Nephron progenitor cell (in vitro differentiated cells): ENCODE measurements at regions not wholly inside any gene's neighbourhood (a gene's known extent, or its start where the extent isn't known, plus 50 kb on each side); places are given as distances from the start of the nearest gene placed in this dataset.

Experiments
- DNase-seq: peaks from one replicate; pipeline ENCODE4 v3.0.0; 2021
- H3K27ac Mint-ChIP-seq: 2 replicates; pipeline ENCODE4 v1.8.0; 2021; ENCODE audit warnings: mild to moderate bottlenecking, moderate library complexity, mixed read lengths
- H3K27me3 Mint-ChIP-seq: 2 replicates; pipeline ENCODE4 v1.8.0; 2021; ENCODE audit warnings: mild to moderate bottlenecking, low read depth, mixed read lengths; ENCODE audit not compliant: poor library complexity
- H3K36me3 Mint-ChIP-seq: 2 replicates; pipeline ENCODE4 v1.8.0; 2021; ENCODE audit warnings: low read depth, mixed read lengths
- H3K4me1 Mint-ChIP-seq: 2 replicates; pipeline ENCODE4 v1.8.0; 2021; ENCODE audit warnings: mixed read lengths
- H3K4me3 Mint-ChIP-seq: 2 replicates; pipeline ENCODE4 v1.8.0; 2021; ENCODE audit warnings: mild to moderate bottlenecking, moderate library complexity, mixed read lengths
- H3K9me3 Mint-ChIP-seq: 2 replicates; pipeline ENCODE4 v1.8.0; 2021; ENCODE audit warnings: mild to moderate bottlenecking, moderate library complexity, mixed read lengths
- TF ChIP-seq, protein P1 (sequence below): fragments of 200-600 bp; sonication (generic); IDR thresholded peaks from 2 replicates; pipeline ENCODE4 v1.5.0; 2021; ENCODE audit warnings: antibody characterized with exemption

DNA sequence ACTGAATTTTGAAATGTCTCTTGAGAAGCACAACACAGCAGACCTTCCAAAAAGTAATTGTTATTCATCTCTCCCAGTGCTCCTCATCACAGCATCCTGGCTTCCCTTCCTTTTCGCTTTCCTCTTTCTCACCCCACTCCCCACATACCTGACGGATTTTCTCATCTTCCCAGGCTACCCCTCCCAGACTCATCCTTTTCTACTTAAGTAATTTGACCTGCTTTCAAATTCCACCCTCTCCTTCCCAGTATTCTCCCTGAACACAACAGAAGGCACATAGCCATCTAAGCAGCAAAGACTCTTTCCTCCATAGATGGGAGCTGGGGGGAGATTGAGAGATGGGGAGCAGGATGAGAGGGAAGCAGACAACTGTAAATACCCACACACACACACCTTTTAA is 187.1 kb upstream of the STT3B start:
- H3K27ac Mint-ChIP-seq, result no peak overlapping the region
- H3K4me1 Mint-ChIP-seq, result peaks cover 13% of the 10 kb centered on the region
- TF ChIP-seq, protein P1, sequence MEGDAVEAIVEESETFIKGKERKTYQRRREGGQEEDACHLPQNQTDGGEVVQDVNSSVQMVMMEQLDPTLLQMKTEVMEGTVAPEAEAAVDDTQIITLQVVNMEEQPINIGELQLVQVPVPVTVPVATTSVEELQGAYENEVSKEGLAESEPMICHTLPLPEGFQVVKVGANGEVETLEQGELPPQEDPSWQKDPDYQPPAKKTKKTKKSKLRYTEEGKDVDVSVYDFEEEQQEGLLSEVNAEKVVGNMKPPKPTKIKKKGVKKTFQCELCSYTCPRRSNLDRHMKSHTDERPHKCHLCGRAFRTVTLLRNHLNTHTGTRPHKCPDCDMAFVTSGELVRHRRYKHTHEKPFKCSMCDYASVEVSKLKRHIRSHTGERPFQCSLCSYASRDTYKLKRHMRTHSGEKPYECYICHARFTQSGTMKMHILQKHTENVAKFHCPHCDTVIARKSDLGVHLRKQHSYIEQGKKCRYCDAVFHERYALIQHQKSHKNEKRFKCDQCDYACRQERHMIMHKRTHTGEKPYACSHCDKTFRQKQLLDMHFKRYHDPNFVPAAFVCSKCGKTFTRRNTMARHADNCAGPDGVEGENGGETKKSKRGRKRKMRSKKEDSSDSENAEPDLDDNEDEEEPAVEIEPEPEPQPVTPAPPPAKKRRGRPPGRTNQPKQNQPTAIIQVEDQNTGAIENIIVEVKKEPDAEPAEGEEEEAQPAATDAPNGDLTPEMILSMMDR, result no peak
- peaks cover 6% of the 10 kb centered on the region for H3K27me3 Mint-ChIP-seq
- H3K4me3 Mint-ChIP-seq, result no peak overlapping the region
- peaks cover 16% of the 10 kb centered on the region for H3K9me3 Mint-ChIP-seq
- peaks cover 10% of the 10 kb centered on the region for H3K36me3 Mint-ChIP-seq
- no peak for DNase-seq

DNA sequence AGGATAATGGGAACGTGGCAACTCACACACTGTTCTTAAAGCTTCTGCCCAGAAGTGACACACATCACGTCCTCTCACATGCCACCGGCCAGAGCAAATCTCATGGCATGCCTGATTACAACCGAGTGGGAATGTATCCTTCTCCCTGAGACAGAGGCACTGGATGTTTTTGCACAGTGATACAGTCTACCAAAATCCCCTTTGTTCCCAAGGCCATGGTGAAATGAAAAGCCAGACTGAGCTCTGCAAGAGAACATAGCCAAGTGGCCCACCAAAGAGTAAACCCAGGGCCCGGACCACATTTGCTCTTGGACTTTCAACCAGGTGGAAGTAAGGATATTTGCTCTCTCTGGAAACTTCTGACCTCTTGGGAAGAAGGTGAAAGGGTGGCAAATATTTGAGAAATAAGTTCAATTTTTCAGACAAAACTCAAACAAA is 186.2 kb upstream of the STT3B start:
- TF ChIP-seq, protein P1, result no peak
- H3K27me3 Mint-ChIP-seq, result peaks cover 8% of the 10 kb centered on the region
- DNase-seq, result no peak
- H3K36me3 Mint-ChIP-seq, result peaks cover 10% of the 10 kb centered on the region
- H3K4me1 Mint-ChIP-seq, result peaks cover 16% of the 10 kb centered on the region
- H3K27ac Mint-ChIP-seq, result no peak overlapping the region
- H3K4me3 Mint-ChIP-seq, result no peak overlapping the region
- H3K9me3 Mint-ChIP-seq, result peaks cover 16% of the 10 kb centered on the region

DNA sequence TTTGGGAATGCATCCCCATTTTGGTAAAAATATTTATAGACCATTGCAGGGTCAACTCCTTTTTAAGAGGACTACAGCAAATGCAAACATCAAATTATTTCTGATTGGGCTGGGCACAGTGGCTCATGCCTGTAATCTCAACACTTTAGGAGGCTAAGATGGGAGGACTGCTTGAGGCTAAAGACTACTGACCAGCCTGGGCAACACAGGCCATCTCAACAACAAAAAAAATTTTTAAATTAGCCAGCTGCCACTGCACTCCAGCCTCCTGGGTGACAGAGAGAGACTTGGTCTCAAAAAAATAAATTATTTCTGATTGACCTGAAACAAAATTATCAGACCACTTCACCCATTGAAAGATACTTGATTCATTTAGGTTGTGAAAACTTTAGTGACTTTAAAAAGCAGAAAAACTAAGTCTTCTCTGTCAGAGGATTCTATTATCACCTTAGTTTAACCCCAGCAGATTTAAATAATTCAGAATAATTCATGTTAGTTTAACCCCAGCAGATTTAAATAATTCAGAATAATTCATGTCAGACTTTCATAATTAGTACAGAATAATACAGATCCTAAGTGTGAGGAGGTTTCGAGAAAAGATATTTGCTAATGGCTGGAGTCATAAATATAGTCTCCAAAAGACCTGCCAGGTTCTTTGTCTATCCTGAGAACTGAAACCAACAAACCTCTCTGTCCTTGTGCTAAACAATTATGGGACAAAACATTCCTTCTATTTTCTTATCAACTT is 183.6 kb upstream of the STT3B start:
- Mint-ChIP-seq H3K4me1 (peaks cover 16% of the 10 kb centered on the region), H3K36me3 (peaks cover 10% of the 10 kb centered on the region), H3K4me3 (no peak overlapping the region), H3K27me3 (peaks cover 2% of the 10 kb centered on the region), H3K27ac (no peak overlapping the region), H3K9me3 (peaks cover 14% of the 10 kb centered on the region)
- DNase-seq, result no peak
- TF ChIP-seq, protein P1, result no peak

DNA sequence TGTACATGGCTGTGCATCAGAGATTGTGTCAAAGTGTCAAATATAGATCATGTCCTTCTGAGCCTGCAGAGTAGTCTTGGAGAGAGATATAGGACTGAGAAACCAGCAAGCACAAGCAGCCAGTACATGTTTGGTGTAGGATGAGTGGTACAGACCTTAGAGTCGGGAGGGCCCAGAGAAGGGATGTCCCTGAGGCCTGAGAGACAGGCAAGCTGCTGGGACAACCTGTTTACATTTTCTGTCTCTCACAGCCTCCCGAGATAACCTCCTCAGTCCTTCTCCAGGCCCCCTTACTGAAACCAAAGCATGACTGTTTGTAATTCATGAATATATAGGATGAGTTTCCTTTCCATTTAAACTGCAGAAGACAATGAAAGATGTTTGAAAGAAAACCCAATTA is 182.4 kb upstream of the STT3B start:
- Mint-ChIP-seq H3K4me1 (peaks cover 16% of the 10 kb centered on the region), H3K4me3 (no peak overlapping the region), H3K27ac (no peak overlapping the region), H3K9me3 (peaks cover 10% of the 10 kb centered on the region), H3K27me3 (peaks cover 2% of the 10 kb centered on the region), H3K36me3 (peaks cover 6% of the 10 kb centered on the region)
- DNase-seq, result no peak
- TF ChIP-seq, protein P1, result no peak

DNA sequence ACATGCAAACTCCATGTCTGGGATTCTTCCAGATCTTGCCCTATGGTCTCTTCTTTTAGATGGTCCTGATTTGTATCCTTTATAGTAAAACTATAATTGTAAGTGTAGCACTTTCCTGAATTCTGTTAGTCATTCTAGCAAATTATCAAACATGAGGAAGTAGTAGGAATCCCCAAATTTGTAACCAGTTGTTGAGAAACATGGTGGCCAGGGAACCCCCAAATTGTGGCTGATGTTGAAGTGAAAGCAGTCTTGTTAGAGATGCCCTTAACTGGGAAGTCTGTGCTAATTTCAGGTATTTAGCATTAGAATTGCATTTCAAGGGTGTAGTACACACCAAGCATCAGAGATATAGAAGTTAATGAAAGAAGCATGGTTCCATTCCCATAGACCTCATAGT is 180.4 kb upstream of the STT3B start:
- Mint-ChIP-seq H3K4me1 (peaks cover 16% of the 10 kb centered on the region), H3K36me3 (peaks cover 10% of the 10 kb centered on the region), H3K9me3 (peaks cover 23% of the 10 kb centered on the region), H3K27me3 (peaks cover 2% of the 10 kb centered on the region), H3K27ac (no peak overlapping the region), H3K4me3 (no peak overlapping the region)
- TF ChIP-seq, protein P1, result no peak
- no peak for DNase-seq

DNA sequence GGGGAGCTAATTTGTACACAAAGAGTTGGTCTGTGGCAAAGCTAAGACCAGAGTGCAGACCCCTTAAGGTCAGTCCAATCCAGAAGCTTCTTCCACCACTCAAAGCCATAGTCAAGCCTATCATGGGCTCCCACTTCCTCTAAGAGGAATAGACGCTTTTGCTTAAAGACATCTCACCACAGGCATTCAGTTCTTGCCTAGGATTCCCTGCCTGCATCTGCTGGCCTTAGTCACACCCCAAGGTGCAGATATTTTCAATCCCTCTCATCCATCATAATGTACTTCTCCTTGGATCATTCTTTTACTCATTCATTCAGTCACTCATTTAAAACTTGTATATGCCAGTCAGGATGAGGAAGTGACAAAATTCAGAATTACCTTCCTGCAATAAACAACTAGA is 179.6 kb upstream of the STT3B start:
- peaks cover 16% of the 10 kb centered on the region for H3K4me1 Mint-ChIP-seq
- H3K27me3 Mint-ChIP-seq, result peaks cover 5% of the 10 kb centered on the region
- peaks cover 30% of the 10 kb centered on the region for H3K9me3 Mint-ChIP-seq
- no peak overlapping the region for H3K4me3 Mint-ChIP-seq
- H3K27ac Mint-ChIP-seq, result no peak overlapping the region
- peaks cover 10% of the 10 kb centered on the region for H3K36me3 Mint-ChIP-seq
- TF ChIP-seq, protein P1, result no peak
- DNase-seq, result no peak
